Naive thymus-derived CD4-positive, alpha-beta T cell (primary cell): ENCODE measurements at regions not wholly inside any gene's neighbourhood (a gene's known extent, or its start where the extent isn't known, plus 50 kb on each side); places are given as distances from the start of the nearest gene placed in this dataset.
A peak's percentile ranks its signal among the peaks of the same experiment; 100 is the strongest.

Experiments
- ATAC-seq: fragments of 150-1000 bp; cut with Tn5 transposase; 2 replicates; pipeline ENCODE4 v1.10.0; 2021; ENCODE audit warnings: mild to moderate bottlenecking, moderate library complexity
- CTCF ChIA-PET: fragments of 350-600 bp; sonication (Branson Sonifier 250); formaldehyde crosslinking; loops from one replicate; lab custom pipeline; 2021; ENCODE audit warnings: antibody characterized with exemption; lab: Charles Lee
- POLR2A ChIA-PET: fragments of 350-600 bp; sonication (Branson Sonifier 250); formaldehyde crosslinking; loops from one replicate; lab custom pipeline; 2021; ENCODE audit warnings: antibody characterized with exemption, inconsistent platforms; lab: Charles Lee
- DNase-seq, 9 donors: peaks; one replicate each; pipeline versions ENCODE4 v3.0.0 to v3.0.0-alpha.2; 2020 to 2022; ENCODE audit warnings: mixed read lengths in 1 of 9
- H3K27ac ChIP-seq: one replicate; pipeline ENCODE4 v1.7.0; 2013; ENCODE audit warnings: mild to moderate bottlenecking, low read depth, low read length, moderate library complexity
- H3K27me3 ChIP-seq, 2 donors: one replicate each; pipeline ENCODE4 v1.7.0; 2013; ENCODE audit warnings: low read length in 2 of 2, mild to moderate bottlenecking in 2 of 2, moderate library complexity in 2 of 2; ENCODE audit not compliant: control insufficient read depth in 2 of 2, insufficient read depth in 2 of 2
- H3K36me3 ChIP-seq, 3 experiments: 1 replicate in 2 of 3; 2 replicates in 1 of 3; pipeline ENCODE4 v1.7.0; 2013; ENCODE audit warnings: low read length in 3 of 3, mild to moderate bottlenecking in 3 of 3, moderate library complexity in 1 of 3; ENCODE audit not compliant: insufficient read depth in 3 of 3, control insufficient read depth in 2 of 3
- H3K4me1 ChIP-seq, 2 donors: one replicate each; pipeline ENCODE4 v1.7.0; 2013; ENCODE audit warnings: low read length in 2 of 2, mild to moderate bottlenecking in 2 of 2, moderate library complexity in 1 of 2; ENCODE audit not compliant: control insufficient read depth in 2 of 2, insufficient read depth in 2 of 2
- H3K4me3 ChIP-seq: 2 replicates; pipeline ENCODE4 v1.7.0; 2013; ENCODE audit warnings: mild to moderate bottlenecking, low read length
- H3K9me3 ChIP-seq, 3 experiments: 1 replicate in 2 of 3; 2 replicates in 1 of 3; pipeline ENCODE4 v1.7.0; 2013; ENCODE audit warnings: low read length in 3 of 3; ENCODE audit not compliant: control insufficient read depth in 2 of 3
- H3K27ac Mint-ChIP-seq, 9 donors: one replicate each; pipeline ENCODE4 v1.8.0; 2020 to 2022; ENCODE audit warnings: mixed read lengths in 9 of 9, mild to moderate bottlenecking in 8 of 9, moderate library complexity in 5 of 9, inconsistent platforms in 2 of 9
- H3K27me3 Mint-ChIP-seq, 5 donors: one replicate each; pipeline ENCODE4 v1.8.0; 2021 to 2022; ENCODE audit warnings: mixed read lengths in 5 of 5, mild to moderate bottlenecking in 1 of 5
- H3K36me3 Mint-ChIP-seq, 5 donors: one replicate each; pipeline ENCODE4 v1.8.0; 2020 to 2022; ENCODE audit warnings: mixed read lengths in 5 of 5, mild to moderate bottlenecking in 3 of 5, inconsistent platforms in 1 of 5
- H3K4me1 Mint-ChIP-seq, 7 donors: one replicate each; pipeline ENCODE4 v1.8.0; 2020 to 2022; ENCODE audit warnings: mixed read lengths in 7 of 7, mild to moderate bottlenecking in 3 of 7, inconsistent platforms in 1 of 7
- H3K4me3 Mint-ChIP-seq, 10 donors: one replicate each; pipeline ENCODE4 v1.8.0; 2020 to 2022; ENCODE audit warnings: mild to moderate bottlenecking in 10 of 10, mixed read lengths in 10 of 10, moderate library complexity in 6 of 10, inconsistent platforms in 2 of 10
- H3K9me3 Mint-ChIP-seq, 11 donors: one replicate each; pipeline ENCODE4 v1.8.0; 2020 to 2022; ENCODE audit warnings: mixed read lengths in 11 of 11, mild to moderate bottlenecking in 4 of 11, inconsistent platforms in 1 of 11, moderate library complexity in 1 of 11
- intact Hi-C, 2 donors: fragments of 100-400 bp; cut with micrococcal nuclease; formaldehyde crosslinking; loops; one replicate each; pipeline ENCODE4 v1.15.1; 2023

GRCh38 chr3:177646749-177647148, 449.5 kb upstream of the TBL1XR1 start:
- CTCF ChIA-PET = no interaction called here
- intact Hi-C loops = loop anchor here (5.0 kb wide), 4 partner anchors 49 to 284 kb away; no protein-coding TSS in a partner anchor
- DNase-seq (peak in 4 of 9 donors; percentile 21 to 43 (median 34)), ATAC-seq (peak; percentile 59)
- Histone ChIP-seq H3K27ac (no peak overlapping the region), H3K27me3 (no peaks in the 10 kb centered on the region), H3K9me3 (no peaks in the 10 kb centered on the region), H3K4me3 (no peak overlapping the region), H3K4me1 (peaks cover 42 to 58% of the 10 kb centered on the region in 2 donors), H3K36me3 (no peaks in the 10 kb centered on the region)
- POLR2A ChIA-PET = interaction anchor here (0.5 to 1.5 kb wide), 4 partner anchors 14 to 117 kb away, joined by 3 to 7 read pairs (median 4); no protein-coding TSS in a partner anchor
- Mint-ChIP-seq H3K4me1 (peaks cover 39 to 68% (median 63%) of the 10 kb centered on the region in 7 donors), H3K4me3 (peak overlapping the region in 9 of 10 donors; percentile 21 to 78 (median 53)), H3K9me3 (peaks cover 0 to 6% (median 0%) of the 10 kb centered on the region in 11 donors), H3K27me3 (no peaks in the 10 kb centered on the region), H3K27ac (peak overlapping the region in 5 of 9 donors; percentile 16 to 70 (median 51)), H3K36me3 (peaks cover 0 to 1% (median 0%) of the 10 kb centered on the region in 5 donors)

- Histone ChIP-seq H3K36me3 (no peaks in the 10 kb centered on the region), H3K4me1 (peaks cover 36 to 58% of the 10 kb centered on the region in 2 donors), H3K9me3 (no peaks in the 10 kb centered on the region), H3K4me3 (peak overlapping the region; percentile 14), H3K27me3 (no peaks in the 10 kb centered on the region), H3K27ac (no peak overlapping the region)
- H3K27me3 Mint-ChIP-seq = no peaks in the 10 kb centered on the region
- peaks cover 0 to 1% (median 0%) of the 10 kb centered on the region in 5 donors for H3K36me3 Mint-ChIP-seq
- peak overlapping the region; percentile 9 to 78 (median 67) for H3K4me3 Mint-ChIP-seq
- ATAC-seq (no peak), DNase-seq (no peak)
- ChIA-PET POLR2A (interaction anchor here (0.5 to 1.5 kb wide), 4 partner anchors 9 to 52 kb away, joined by 3 to 6 read pairs (median 3); no protein-coding TSS in a partner anchor), CTCF (no interaction called here)
- peak overlapping the region in 8 of 9 donors; percentile 37 to 86 (median 58) for H3K27ac Mint-ChIP-seq
- H3K4me1 Mint-ChIP-seq = peaks cover 33 to 62% (median 59%) of the 10 kb centered on the region in 7 donors
- intact Hi-C loops = loop anchor here (5.0 kb wide), 4 partner anchors 50 to 285 kb away; no protein-coding TSS in a partner anchor
- H3K9me3 Mint-ChIP-seq = peaks cover 0 to 6% (median 0%) of the 10 kb centered on the region in 11 donors
Observed at GRCh38 chr3:177647341-177647740, 450.1 kb upstream of the TBL1XR1 start.

GRCh38 chr3:177647876-177648275, 450.6 kb upstream of the TBL1XR1 start:
- Histone ChIP-seq H3K9me3 (no peaks in the 10 kb centered on the region), H3K27me3 (no peaks in the 10 kb centered on the region), H3K36me3 (no peaks in the 10 kb centered on the region), H3K4me1 (peaks cover 32 to 54% of the 10 kb centered on the region in 2 donors), H3K27ac (no peak overlapping the region), H3K4me3 (peak overlapping the region; percentile 14)
- Mint-ChIP-seq H3K4me3 (peak overlapping the region; percentile 14 to 78 (median 67)), H3K4me1 (peaks cover 29 to 56% (median 54%) of the 10 kb centered on the region in 7 donors), H3K27me3 (no peaks in the 10 kb centered on the region), H3K36me3 (peaks cover 0 to 1% (median 0%) of the 10 kb centered on the region in 5 donors), H3K27ac (peak overlapping the region in 7 of 9 donors; percentile 37 to 86 (median 58)), H3K9me3 (peaks cover 0 to 6% (median 0%) of the 10 kb centered on the region in 11 donors)
- ATAC-seq (peak; percentile 56), DNase-seq (no peak)
- CTCF ChIA-PET = no interaction called here
- intact Hi-C loops = loop anchor here (2.0 to 5.0 kb wide), 5 partner anchors 13 to 286 kb away; no protein-coding TSS in a partner anchor
- POLR2A ChIA-PET = interaction anchor here (0.9 to 1.5 kb wide), 2 partner anchors 9 to 18 kb away, joined by 3 to 6 read pairs; no protein-coding TSS in a partner anchor

DNA sequence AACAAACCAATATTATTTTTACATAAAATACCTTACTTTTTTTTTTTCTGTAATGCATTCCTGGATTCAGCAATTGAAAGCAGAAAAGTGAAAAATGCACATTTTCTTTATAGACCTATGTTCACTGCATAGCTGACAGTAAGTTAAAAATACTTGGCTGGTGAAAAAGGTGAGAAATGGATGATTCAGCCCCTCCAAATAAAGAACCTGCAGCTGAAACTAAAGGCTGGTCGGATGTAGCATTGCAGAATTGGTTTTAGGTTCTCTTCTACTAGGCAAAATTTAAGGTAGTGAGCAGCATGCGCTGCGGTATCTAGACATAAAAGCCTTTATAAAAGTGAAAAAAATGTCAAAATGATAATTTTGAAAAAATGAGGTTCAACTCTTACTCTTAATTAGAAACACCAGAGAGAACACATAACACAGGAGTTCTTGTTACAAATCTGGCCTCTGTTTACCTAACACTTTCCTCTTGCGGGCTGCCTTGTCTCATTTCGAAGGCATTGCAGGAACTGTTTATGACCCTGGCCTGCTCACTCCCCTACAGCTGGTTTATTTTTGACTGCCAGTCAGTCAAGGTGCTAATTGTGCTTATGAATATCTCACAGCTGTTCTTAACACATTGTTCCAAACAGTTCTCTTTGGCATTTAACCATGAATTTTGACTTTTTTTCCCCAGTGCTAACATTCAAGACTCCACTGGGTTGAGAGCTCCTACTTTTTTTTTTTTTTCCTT, 455.4 kb upstream of the TBL1XR1 start:
- POLR2A ChIA-PET = interaction anchor here (0.5 to 0.6 kb wide), 2 partner anchors 420 to 582 kb away, joined by 3 read pairs; no protein-coding TSS in a partner anchor
- Histone ChIP-seq H3K4me3 (no peak overlapping the region), H3K27ac (no peak overlapping the region), H3K27me3 (no peaks in the 10 kb centered on the region), H3K36me3 (no peaks in the 10 kb centered on the region), H3K4me1 (peaks cover 4 to 33% of the 10 kb centered on the region in 2 donors), H3K9me3 (no peaks in the 10 kb centered on the region)
- H3K4me3 Mint-ChIP-seq = no peak overlapping the region
- no peak overlapping the region for H3K27ac Mint-ChIP-seq
- H3K4me1 Mint-ChIP-seq = peaks cover 8 to 21% (median 11%) of the 10 kb centered on the region in 7 donors
- peaks cover 0 to 4% (median 0%) of the 10 kb centered on the region in 11 donors for H3K9me3 Mint-ChIP-seq
- H3K27me3 Mint-ChIP-seq = no peaks in the 10 kb centered on the region
- peaks cover 0 to 4% (median 3%) of the 10 kb centered on the region in 5 donors for H3K36me3 Mint-ChIP-seq
- DNase-seq (no peak), ATAC-seq (no peak)
- intact Hi-C loops = no loop called here
- CTCF ChIA-PET = interaction anchor here (0.6 kb wide), 1 partner anchor 11 kb away, joined by 3 read pairs; no protein-coding TSS in a partner anchor

GRCh38 chr3:177657243-177657642, 460.0 kb upstream of the TBL1XR1 start:
- H3K4me1 ChIP-seq = peaks cover 0 to 11% of the 10 kb centered on the region in 2 donors
- peaks cover 0 to 7% (median 3%) of the 10 kb centered on the region in 5 donors for H3K36me3 Mint-ChIP-seq
- peaks cover 0 to 4% (median 0%) of the 10 kb centered on the region in 11 donors for H3K9me3 Mint-ChIP-seq
- H3K27ac ChIP-seq = no peak overlapping the region
- no peaks in the 10 kb centered on the region for H3K27me3 ChIP-seq
- H3K4me3 ChIP-seq = no peak overlapping the region
- no peak overlapping the region for H3K27ac Mint-ChIP-seq
- no peaks in the 10 kb centered on the region for H3K27me3 Mint-ChIP-seq
- POLR2A ChIA-PET = interaction anchor here (1.2 kb wide), 1 partner anchor 10 kb away, joined by 3 read pairs; no protein-coding TSS in a partner anchor
- intact Hi-C loops = no loop called here
- no peaks in the 10 kb centered on the region for H3K9me3 ChIP-seq
- DNase-seq (no peak), ATAC-seq (no peak)
- CTCF ChIA-PET = interaction anchor here (0.8 kb wide), 1 partner anchor 55 kb away, joined by 3 read pairs; no protein-coding TSS in a partner anchor
- peaks cover 0 to 4% (median 0%) of the 10 kb centered on the region in 7 donors for H3K4me1 Mint-ChIP-seq
- H3K4me3 Mint-ChIP-seq = no peak overlapping the region
- no peaks in the 10 kb centered on the region for H3K36me3 ChIP-seq

DNA sequence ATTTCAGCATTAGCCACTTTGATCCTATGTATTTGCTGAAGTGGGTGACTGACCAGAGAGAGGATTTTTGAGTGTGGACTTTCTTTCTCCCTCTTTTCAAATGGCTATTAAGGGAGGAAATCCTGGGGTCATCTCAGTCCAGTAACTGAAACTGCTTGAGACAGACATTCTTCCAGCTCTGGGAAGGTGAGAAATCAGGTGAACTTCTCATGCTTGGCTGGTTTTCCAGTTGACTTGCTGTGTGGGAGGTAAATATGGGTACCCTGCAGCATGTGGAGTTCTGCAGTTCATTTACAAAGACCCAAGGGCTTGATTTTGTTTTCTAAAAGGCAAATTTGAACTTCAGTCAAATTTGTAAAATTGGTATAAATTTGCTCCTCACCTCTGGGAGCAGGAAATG, 461.1 kb upstream of the TBL1XR1 start:
- Mint-ChIP-seq H3K4me3 (no peak overlapping the region), H3K27ac (no peak overlapping the region), H3K9me3 (peaks cover 0 to 4% (median 0%) of the 10 kb centered on the region in 11 donors), H3K4me1 (peaks cover 0 to 2% (median 0%) of the 10 kb centered on the region in 7 donors), H3K27me3 (no peaks in the 10 kb centered on the region), H3K36me3 (peaks cover 0 to 7% (median 3%) of the 10 kb centered on the region in 5 donors)
- ATAC-seq (no peak), DNase-seq (no peak)
- ChIA-PET CTCF (no interaction called here), POLR2A (no interaction called here)
- Histone ChIP-seq H3K4me1 (peaks cover 0 to 7% of the 10 kb centered on the region in 2 donors), H3K4me3 (no peak overlapping the region), H3K27me3 (no peaks in the 10 kb centered on the region), H3K27ac (no peak overlapping the region), H3K36me3 (no peaks in the 10 kb centered on the region), H3K9me3 (no peaks in the 10 kb centered on the region)
- intact Hi-C loops = no loop called here
